Keratinocyte (primary cell): ENCODE measurements at regions not wholly inside any gene's neighbourhood (a gene's known extent, or its start where the extent isn't known, plus 50 kb on each side); places are given as distances from the start of the nearest gene placed in this dataset.

Experiments used
- DNase-seq: peaks from one replicate; pipeline ENCODE4 v3.0.0-alpha.2; 2011; ENCODE audit warnings: low read depth, missing footprints, low spot score
- FAIRE-seq: peaks from 2 replicates; lab custom pipeline; 2011; peaks lifted over from hg19 to GRCh38; lab: Jason Lieb, UNC
- H2AFZ ChIP-seq: 2 replicates; pipeline ENCODE4 v1.6.0; 2012; ENCODE audit warnings: low read length, control low read depth, inconsistent platforms; ENCODE audit not compliant: control insufficient read depth
- H3K27ac ChIP-seq: 2 replicates; pipeline ENCODE4 v1.5.1; 2011; ENCODE audit warnings: low read length; ENCODE audit not compliant: control insufficient read depth, insufficient read depth
- H3K27me3 ChIP-seq: 3 replicates; pipeline ENCODE4 v1.6.0; 2011; ENCODE audit warnings: low read length; ENCODE audit not compliant: control insufficient read depth, insufficient read depth; ENCODE audit errors: extremely low read depth
- H3K36me3 ChIP-seq, 2 experiments: 2 replicates in 1 of 2; 3 replicates in 1 of 2; pipeline ENCODE4 v1.5.1; 2011; ENCODE audit warnings: low read length in 2 of 2, mild to moderate bottlenecking in 1 of 2; ENCODE audit not compliant: control insufficient read depth in 2 of 2, insufficient read depth in 2 of 2; ENCODE audit errors: extremely low read depth in 1 of 2
- H3K4me1 ChIP-seq: 3 replicates; pipeline ENCODE4 v1.5.1; 2011; ENCODE audit warnings: low read length; ENCODE audit not compliant: control insufficient read depth, insufficient read depth; ENCODE audit errors: extremely low read depth
- H3K4me2 ChIP-seq: 3 replicates; pipeline ENCODE4 v1.6.0; 2011; ENCODE audit warnings: low read depth, low read length; ENCODE audit not compliant: control insufficient read depth, insufficient read depth; ENCODE audit errors: extremely low read depth
- H3K4me3 ChIP-seq, 3 experiments: fragments of 200-600 bp in 1 of 3; sonication (generic) in 1 of 3; 2 replicates in 2 of 3; 3 replicates in 1 of 3; pipeline ENCODE4 v1.5.1; 2011 to 2016; ENCODE audit warnings: low read length in 3 of 3, mild to moderate bottlenecking in 3 of 3, control low read depth in 2 of 3, inconsistent platforms in 1 of 3, low read depth in 1 of 3, mixed read lengths in 1 of 3, mixed run types in 1 of 3, moderate library complexity in 1 of 3; ENCODE audit not compliant: control insufficient read depth in 2 of 3, insufficient read depth in 2 of 3; ENCODE audit errors: extremely low read depth in 1 of 3
- H3K79me2 ChIP-seq: 2 replicates; pipeline ENCODE4 v1.6.0; 2012; ENCODE audit warnings: low read length; ENCODE audit not compliant: control insufficient read depth, insufficient read depth
- H3K9ac ChIP-seq: 3 replicates; pipeline ENCODE4 v1.6.0; 2011; ENCODE audit warnings: low read length; ENCODE audit not compliant: control insufficient read depth, insufficient read depth; ENCODE audit errors: extremely low read depth
- H3K9me1 ChIP-seq: 3 replicates; pipeline ENCODE4 v1.6.0; 2011; ENCODE audit warnings: low read length; ENCODE audit not compliant: control insufficient read depth, insufficient read depth; ENCODE audit errors: extremely low read depth
- H3K9me3 ChIP-seq: 2 replicates; pipeline ENCODE4 v1.5.1; 2012; ENCODE audit warnings: low read depth, low read length; ENCODE audit not compliant: control insufficient read depth
- H4K20me1 ChIP-seq: 3 replicates; pipeline ENCODE4 v1.6.0; 2011; ENCODE audit warnings: low read length; ENCODE audit not compliant: control insufficient read depth, insufficient read depth; ENCODE audit errors: extremely low read depth
- EZH2 ChIP-seq: IDR thresholded peaks from one replicate; pipeline ENCODE4 v1.6.1; 2012; ENCODE audit warnings: inconsistent platforms, mild to moderate bottlenecking, low read length, moderate library complexity
- dilution Hi-C: fragments of 300-500 bp; cut with MboI; formaldehyde crosslinking; loops from one replicate; pipeline ENCODE4 v1.7.0; 2020; ENCODE audit warnings: low sequenced_read_pairs; ENCODE audit not compliant: extremely low pct_ligation_motif_present
- TF ChIP-seq, protein P1 (sequence below), 3 experiments: IDR thresholded peaks in 1 of 3; conservative IDR thresholded peaks in 1 of 3; optimal IDR thresholded peaks in 1 of 3; 2 replicates in 2 of 3; 3 replicates in 1 of 3; pipeline versions ENCODE3 to v1.5.1; 2011; ENCODE audit warnings: low read length in 3 of 3, mild to moderate bottlenecking in 3 of 3, moderate library complexity in 2 of 3, control low read depth in 1 of 3, inconsistent platforms in 1 of 3; ENCODE audit not compliant: insufficient read depth in 2 of 3; ENCODE audit errors: extremely low read depth in 1 of 3

DNA sequence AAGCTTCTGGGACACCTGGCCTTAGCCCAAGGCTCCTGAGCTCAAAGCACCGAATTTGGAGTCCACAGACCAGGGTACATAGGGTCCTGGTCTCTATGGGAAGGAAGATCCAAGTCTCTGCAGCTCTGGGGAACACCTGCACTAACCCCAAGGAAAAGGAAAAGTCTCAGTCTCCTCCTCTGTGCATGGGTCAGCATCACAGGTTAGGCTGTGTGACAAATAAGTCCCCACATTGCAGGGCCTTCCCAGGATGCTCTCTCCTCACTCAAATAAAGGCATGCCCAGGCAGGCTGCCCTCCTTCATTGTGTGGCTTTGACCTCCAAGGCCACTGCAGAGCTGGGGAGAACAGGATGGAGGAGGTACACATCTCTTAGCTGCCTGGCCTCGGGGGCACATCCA, 121.0 kb upstream of the ZMIZ1 start:
- FAIRE-seq (no peak), DNase-seq (no peak)
- TF ChIP-seq, protein P1, sequence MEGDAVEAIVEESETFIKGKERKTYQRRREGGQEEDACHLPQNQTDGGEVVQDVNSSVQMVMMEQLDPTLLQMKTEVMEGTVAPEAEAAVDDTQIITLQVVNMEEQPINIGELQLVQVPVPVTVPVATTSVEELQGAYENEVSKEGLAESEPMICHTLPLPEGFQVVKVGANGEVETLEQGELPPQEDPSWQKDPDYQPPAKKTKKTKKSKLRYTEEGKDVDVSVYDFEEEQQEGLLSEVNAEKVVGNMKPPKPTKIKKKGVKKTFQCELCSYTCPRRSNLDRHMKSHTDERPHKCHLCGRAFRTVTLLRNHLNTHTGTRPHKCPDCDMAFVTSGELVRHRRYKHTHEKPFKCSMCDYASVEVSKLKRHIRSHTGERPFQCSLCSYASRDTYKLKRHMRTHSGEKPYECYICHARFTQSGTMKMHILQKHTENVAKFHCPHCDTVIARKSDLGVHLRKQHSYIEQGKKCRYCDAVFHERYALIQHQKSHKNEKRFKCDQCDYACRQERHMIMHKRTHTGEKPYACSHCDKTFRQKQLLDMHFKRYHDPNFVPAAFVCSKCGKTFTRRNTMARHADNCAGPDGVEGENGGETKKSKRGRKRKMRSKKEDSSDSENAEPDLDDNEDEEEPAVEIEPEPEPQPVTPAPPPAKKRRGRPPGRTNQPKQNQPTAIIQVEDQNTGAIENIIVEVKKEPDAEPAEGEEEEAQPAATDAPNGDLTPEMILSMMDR (optimal IDR thresholded peaks at IDR 0.05 in 1 of 3, IDR thresholded peaks at IDR 0.05 in 1 of 3, conservative IDR thresholded peaks at IDR 0.05 in 1 of 3; ENCODE audit: extremely low read depth in 1 of 3, insufficient read depth in 2 of 3, low read length in 3 of 3): no peak
- no peak for TF ChIP-seq EZH2
- H3K27me3 ChIP-seq: peaks cover 13% of the 10 kb centered on the region
- H3K4me1 ChIP-seq: peaks cover 14% of the 10 kb centered on the region
- H3K4me3 ChIP-seq: no peak overlapping the region
- no peaks in the 10 kb centered on the region for H3K9me1 ChIP-seq
- peaks cover 3% of the 10 kb centered on the region for H4K20me1 ChIP-seq
- no peak overlapping the region for H2AFZ ChIP-seq
- H3K9me3 ChIP-seq: no peaks in the 10 kb centered on the region
- H3K79me2 ChIP-seq: no peaks in the 10 kb centered on the region
- no peak overlapping the region for H3K9ac ChIP-seq
- dilution Hi-C loops: no loop called here
- no peak overlapping the region for H3K27ac ChIP-seq
- H3K36me3 ChIP-seq: no peaks in the 10 kb centered on the region
- no peak overlapping the region for H3K4me2 ChIP-seq

DNA sequence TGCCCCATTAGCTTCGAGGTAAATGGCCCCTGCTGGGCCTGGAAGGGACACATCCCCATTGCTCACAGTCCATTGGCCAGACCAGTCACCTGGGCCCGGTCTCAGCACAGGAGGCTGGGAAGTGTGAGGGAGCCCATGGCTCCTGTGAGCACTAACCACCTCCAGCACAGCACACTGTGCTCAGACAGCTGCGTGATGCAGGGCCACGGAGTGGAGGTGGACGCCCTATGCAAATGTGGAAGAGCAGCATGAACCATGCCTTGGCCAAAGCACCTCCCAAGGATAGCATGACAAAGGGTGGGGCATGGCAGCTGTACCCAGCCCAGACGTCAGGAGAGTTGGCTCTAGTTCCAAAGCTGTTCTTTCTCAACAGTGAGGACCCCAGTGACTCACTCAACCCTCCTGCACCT, 120.1 kb upstream of the ZMIZ1 start:
- Histone ChIP-seq H3K4me2 (no peak overlapping the region), H3K9ac (no peak overlapping the region), H3K36me3 (no peaks in the 10 kb centered on the region), H3K79me2 (no peaks in the 10 kb centered on the region), H3K27ac (no peak overlapping the region), H3K27me3 (peaks cover 12% of the 10 kb centered on the region), H3K9me1 (no peaks in the 10 kb centered on the region), H3K9me3 (no peaks in the 10 kb centered on the region), H3K4me1 (peaks cover 14% of the 10 kb centered on the region), H3K4me3 (no peak overlapping the region), H2AFZ (no peak overlapping the region), H4K20me1 (peaks cover 3% of the 10 kb centered on the region)
- DNase-seq: no peak
- no peak for FAIRE-seq
- dilution Hi-C loops: no loop called here
- no peak for TF ChIP-seq EZH2
- TF ChIP-seq, protein P1 (optimal IDR thresholded peaks at IDR 0.05 in 1 of 3, IDR thresholded peaks at IDR 0.05 in 1 of 3, conservative IDR thresholded peaks at IDR 0.05 in 1 of 3; ENCODE audit: extremely low read depth in 1 of 3, insufficient read depth in 2 of 3, low read length in 3 of 3): no peak
